C4-2B (cell line): ENCODE measurements at regions not wholly inside any gene's neighbourhood (a gene's known extent, or its start where the extent isn't known, plus 50 kb on each side); places are given as distances from the start of the nearest gene placed in this dataset.

Experiments
- H3K27ac ChIP-seq: fragments of 450-650 bp; 2 replicates; pipeline ENCODE4 v1.5.1; 2017
- ZFX ChIP-seq: fragments of 450-650 bp; IDR thresholded peaks from 2 replicates; pipeline ENCODE4 v1.6.1; 2017
- TF ChIP-seq, protein P1 (sequence below): fragments of 450-650 bp; conservative IDR thresholded peaks from 2 replicates; pipeline ENCODE4 v1.5.1; 2017; ENCODE audit warnings: mild to moderate bottlenecking

DNA sequence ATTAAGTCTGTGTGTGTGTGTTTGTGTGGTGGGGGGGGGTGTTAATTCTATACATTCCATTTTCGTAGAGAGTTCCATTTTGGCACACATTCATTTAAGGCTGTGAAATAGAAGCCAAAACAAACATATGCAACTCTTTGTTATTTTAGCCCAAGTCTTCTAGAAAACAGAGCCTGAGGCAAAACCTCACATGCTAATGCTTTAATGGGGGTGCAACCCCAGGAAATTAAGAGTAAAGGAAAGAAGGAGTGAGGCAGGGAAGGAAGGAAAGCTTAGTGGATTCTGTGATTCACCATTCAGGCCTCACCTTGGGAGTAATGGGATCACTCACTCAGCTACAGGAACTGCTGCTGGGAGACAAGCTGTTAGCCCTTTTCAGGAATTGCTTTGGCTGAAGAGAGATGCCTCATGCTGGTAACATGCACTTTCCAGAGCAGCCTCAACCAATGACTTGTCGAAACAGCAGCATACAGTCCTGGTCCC is 73.0 kb upstream of the CTTNBP2 start:
- H3K27ac ChIP-seq = no peak overlapping the region
- TF ChIP-seq, protein P1, sequence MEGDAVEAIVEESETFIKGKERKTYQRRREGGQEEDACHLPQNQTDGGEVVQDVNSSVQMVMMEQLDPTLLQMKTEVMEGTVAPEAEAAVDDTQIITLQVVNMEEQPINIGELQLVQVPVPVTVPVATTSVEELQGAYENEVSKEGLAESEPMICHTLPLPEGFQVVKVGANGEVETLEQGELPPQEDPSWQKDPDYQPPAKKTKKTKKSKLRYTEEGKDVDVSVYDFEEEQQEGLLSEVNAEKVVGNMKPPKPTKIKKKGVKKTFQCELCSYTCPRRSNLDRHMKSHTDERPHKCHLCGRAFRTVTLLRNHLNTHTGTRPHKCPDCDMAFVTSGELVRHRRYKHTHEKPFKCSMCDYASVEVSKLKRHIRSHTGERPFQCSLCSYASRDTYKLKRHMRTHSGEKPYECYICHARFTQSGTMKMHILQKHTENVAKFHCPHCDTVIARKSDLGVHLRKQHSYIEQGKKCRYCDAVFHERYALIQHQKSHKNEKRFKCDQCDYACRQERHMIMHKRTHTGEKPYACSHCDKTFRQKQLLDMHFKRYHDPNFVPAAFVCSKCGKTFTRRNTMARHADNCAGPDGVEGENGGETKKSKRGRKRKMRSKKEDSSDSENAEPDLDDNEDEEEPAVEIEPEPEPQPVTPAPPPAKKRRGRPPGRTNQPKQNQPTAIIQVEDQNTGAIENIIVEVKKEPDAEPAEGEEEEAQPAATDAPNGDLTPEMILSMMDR = no peak
- TF ChIP-seq ZFX = no peak

DNA sequence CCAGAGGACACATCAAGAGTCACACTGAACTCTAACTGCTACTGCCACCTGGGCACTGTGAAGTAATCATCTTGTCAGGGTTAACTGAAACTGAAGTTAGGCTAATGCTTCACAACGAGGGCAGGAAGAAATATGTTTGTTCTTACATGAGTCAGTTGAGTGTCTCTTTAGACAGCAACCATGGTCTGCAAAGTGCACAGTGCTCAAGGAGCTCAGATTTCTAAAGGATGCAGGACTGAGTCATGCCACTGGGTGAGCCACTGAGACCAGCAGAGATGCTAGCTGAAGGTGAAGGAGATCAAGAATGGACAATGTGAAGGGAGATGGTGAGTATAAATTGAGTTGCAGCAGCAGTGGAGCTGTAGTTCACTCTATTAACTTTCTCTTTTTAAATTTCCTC is 76.0 kb upstream of the CTTNBP2 start:
- no peak for TF ChIP-seq ZFX
- TF ChIP-seq, protein P1 = peak; percentile 30
- H3K27ac ChIP-seq = no peak overlapping the region

DNA sequence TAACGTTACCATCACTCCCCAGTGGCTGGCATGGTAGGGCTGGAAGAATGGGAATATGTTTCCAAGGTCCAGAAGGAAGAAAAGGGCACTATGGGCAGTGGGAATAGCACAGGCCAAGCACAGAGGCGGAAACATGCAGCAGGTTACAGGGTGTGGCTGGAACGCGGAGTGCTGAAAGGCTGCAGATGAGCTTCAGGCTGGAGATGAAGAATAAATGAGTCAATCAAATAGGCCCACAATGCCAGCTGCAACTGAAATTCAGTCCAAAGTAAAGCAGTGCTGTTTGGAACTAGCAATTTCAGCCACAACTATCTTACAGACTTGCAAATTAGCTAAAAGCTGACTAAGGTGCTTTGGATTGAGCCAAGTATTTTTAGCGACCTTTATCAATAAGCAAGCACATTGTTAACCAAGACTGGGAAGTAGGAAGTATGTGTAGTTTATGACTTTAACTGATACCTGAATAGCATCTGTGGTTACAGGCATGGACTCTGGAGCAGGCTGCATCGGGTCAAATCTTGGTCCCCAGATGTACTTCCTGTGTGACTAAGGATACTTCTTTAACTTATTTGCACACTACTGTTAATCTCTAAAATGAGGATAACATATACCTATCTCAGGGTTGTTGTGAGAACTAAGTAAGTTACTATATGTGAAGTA is 77.5 kb upstream of the CTTNBP2 start:
- no peak for TF ChIP-seq ZFX
- TF ChIP-seq, protein P1 = no peak
- no peak overlapping the region for H3K27ac ChIP-seq

DNA sequence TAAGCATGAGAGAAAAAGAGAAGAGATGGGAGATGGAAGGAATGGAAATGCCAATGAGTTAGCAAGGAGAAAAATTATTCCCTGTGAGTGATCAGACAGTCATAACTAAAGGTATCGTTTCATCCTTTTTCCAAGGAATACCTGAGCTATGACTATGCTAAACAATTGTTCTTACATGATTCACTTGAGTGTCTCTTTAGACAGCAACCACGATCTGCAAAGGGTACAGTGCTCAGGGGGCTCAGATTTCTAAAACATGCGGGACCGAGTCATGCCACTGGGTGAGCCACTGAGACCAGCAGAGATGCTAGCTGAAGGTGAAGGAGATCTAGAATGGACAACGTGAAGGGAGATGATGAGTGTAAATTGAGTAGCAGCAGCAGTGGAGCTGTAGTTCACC is 78.0 kb upstream of the CTTNBP2 start:
- TF ChIP-seq, protein P1 = no peak
- no peak for TF ChIP-seq ZFX
- H3K27ac ChIP-seq = peak overlapping the region; percentile 25; the same call in 1 of the 2 replicates

DNA sequence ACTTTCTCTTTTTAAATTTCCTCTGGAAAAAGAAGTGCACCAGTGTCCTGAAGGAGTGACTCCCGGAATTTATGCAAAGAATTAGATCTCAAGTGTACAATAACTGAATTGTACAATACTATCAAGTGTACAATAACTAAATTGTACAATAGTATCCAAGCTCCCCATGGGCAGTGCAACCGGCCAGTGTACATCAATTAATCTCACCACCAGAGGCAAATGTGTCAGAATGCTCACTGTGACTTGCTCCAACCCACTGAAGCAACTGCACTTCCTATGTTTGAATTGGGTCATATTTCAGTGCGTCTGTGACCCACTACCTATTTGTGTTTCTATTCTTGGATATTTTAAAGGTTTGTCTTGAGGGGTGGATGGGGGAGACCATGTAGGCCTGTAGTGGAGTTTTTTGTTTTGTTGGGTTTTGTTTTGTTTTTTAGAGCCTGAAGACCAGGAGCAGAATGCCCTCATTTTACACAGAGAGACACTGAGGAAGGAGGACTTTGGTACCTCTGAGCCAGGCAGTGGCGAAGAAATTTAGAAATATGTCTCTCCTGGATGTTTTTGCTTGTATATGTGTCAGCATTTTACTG is 78.5 kb upstream of the CTTNBP2 start:
- TF ChIP-seq, protein P1 = peak; percentile 51
- TF ChIP-seq ZFX = no peak
- peak overlapping the region; percentile 25; the same call in 1 of the 2 replicates for H3K27ac ChIP-seq

DNA sequence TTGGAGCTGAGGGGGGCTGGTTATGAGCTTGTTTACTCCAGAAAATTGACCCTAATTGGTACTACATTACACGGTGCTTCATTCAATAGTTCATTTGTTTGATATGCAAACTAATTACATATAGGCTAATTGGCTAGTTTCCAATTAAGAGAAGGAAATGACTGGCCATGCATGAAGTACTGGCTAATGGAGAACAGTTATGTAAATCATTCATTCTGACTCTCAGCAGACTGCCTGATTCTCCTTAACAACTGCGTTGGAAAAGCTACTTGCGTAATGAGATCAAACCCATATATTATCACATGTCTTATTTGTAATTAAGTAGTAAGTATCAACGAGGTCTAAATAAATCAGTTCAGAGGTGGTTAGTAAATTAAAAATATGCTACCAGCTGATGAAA is 81.8 kb upstream of the CTTNBP2 start:
- H3K27ac ChIP-seq = no peak overlapping the region
- TF ChIP-seq, protein P1 = no peak
- no peak for TF ChIP-seq ZFX

DNA sequence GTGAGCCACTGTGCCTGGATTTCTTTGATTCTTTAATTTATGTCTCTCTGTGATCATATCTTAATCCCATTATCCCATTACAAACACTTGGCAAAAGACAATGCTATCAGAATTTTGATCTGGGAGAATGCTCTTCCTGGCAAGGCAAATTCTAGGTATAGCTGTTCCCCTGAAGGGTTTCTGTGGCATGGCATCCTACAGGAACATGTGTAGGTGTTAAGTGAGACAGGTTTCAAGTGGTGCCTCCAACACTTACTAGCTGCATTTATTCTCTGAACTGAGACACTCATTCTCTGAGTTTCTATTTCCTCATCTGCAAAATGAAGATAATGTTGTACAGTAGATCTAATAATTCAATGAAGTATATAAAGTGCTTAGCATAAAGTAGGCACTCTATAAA is 87.1 kb upstream of the CTTNBP2 start:
- no peak for TF ChIP-seq ZFX
- TF ChIP-seq, protein P1 = no peak
- H3K27ac ChIP-seq = no peak overlapping the region
